ENCODE measurements at regions not wholly inside any gene's neighbourhood (a gene's known extent, or its start where the extent isn't known, plus 50 kb on each side); places are given as distances from the start of the nearest gene placed in this dataset.

DNA sequence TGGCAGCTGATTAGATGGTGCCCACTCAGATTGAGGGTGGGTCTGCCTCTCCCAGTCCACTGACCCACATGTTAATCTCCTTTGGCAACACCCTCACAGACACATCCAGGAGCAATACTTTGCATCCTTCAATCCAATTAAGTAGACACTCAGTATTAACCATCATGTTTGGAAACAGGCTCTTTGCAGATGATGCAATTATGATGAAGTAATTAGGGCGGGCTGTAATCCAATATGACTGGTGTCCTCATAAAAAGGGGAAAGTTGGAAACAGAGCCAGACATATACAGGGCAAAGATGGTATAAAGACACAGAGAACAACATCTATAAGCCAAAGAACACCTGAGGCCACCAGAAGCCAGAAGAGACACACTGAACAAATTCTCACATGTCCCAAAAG lies 658.6 kb downstream of the CCSER2 start:
- Histone ChIP-seq H3K36me3 (replicated peaks in 1 of 2; ENCODE audit: insufficient read depth in 1 of 2, low read depth in 2 of 2) (no peaks in the 10 kb centered on the region), H3K4me3 (no peak overlapping the region), H3K27ac (no peak overlapping the region), H3K27me3 (no peaks in the 10 kb centered on the region), H3K9me3 (peaks cover 0 to 3% (median 0%) of the 10 kb centered on the region in 3 donors), H3K4me1 (no peaks in the 10 kb centered on the region)
- 93 to 95% methylated on average over 1 of the region's 1 CpG for WGBS, 2 donors
- intact Hi-C loops (cut with DNase I), result no loop called here
- DNase-seq (no peak), ATAC-seq (no peak)
- TF ChIP-seq POLR2A (IDR thresholded peaks at IDR 0.05), result no peak
- TF ChIP-seq, protein P1, sequence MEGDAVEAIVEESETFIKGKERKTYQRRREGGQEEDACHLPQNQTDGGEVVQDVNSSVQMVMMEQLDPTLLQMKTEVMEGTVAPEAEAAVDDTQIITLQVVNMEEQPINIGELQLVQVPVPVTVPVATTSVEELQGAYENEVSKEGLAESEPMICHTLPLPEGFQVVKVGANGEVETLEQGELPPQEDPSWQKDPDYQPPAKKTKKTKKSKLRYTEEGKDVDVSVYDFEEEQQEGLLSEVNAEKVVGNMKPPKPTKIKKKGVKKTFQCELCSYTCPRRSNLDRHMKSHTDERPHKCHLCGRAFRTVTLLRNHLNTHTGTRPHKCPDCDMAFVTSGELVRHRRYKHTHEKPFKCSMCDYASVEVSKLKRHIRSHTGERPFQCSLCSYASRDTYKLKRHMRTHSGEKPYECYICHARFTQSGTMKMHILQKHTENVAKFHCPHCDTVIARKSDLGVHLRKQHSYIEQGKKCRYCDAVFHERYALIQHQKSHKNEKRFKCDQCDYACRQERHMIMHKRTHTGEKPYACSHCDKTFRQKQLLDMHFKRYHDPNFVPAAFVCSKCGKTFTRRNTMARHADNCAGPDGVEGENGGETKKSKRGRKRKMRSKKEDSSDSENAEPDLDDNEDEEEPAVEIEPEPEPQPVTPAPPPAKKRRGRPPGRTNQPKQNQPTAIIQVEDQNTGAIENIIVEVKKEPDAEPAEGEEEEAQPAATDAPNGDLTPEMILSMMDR (IDR thresholded peaks at IDR 0.05), result no peak

DNA sequence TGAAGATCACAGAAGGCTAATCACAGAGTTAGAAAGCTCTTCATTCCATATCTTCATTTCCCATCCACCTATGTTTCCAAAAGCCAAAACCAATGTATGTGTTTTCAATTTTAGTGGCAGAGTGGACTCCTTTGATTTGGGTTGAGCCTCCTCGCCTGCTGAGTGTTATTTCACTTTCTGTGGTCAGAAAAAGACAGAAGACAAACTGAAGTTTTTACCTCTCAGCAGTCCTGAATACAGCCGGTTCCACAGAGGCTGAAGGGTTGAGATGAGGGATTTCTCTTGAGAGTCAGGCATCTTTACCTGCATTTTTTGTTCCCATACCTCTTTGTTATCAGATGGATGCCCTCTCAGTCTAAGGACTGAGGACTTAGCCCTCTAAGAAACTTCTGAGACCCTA lies 659.6 kb downstream of the CCSER2 start:
- WGBS, 2 donors, result 71 to 79% methylated on average over 2 of the region's 2 CpGs
- no peak overlapping the region for H3K27ac ChIP-seq
- TF ChIP-seq POLR2A (IDR thresholded peaks at IDR 0.05), result no peak
- TF ChIP-seq, protein P1 (IDR thresholded peaks at IDR 0.05), result no peak
- ATAC-seq (no peak), DNase-seq (no peak)
- peaks cover 0 to 3% (median 0%) of the 10 kb centered on the region in 3 donors for H3K9me3 ChIP-seq
- H3K36me3 ChIP-seq (replicated peaks in 1 of 2; ENCODE audit: insufficient read depth in 1 of 2, low read depth in 2 of 2), result no peaks in the 10 kb centered on the region
- intact Hi-C loops (cut with DNase I), result no loop called here
- H3K4me3 ChIP-seq, result no peak overlapping the region
- no peaks in the 10 kb centered on the region for H3K27me3 ChIP-seq
- H3K4me1 ChIP-seq, result peaks cover 8% of the 10 kb centered on the region

DNA sequence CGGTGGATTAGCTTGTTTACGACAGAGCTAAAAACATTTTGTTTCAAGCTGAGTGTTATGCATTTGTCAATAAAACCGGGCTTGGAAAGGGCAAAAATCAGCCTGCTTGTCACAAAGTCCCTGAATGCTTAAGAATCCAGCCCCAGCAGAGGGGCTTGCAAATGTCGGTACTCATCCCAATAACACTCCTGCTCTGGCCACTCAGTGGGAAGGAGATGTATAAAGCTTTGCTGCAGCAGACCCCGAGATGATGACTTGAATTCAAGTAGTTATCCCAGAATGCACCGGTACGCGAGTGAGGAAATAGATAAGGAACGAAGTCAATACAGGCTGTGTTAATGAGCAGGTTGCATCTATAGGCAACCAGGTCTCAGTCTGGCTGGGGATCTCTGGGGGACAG lies 662.3 kb downstream of the CCSER2 start:
- no peak overlapping the region for H3K4me3 ChIP-seq
- H3K27ac ChIP-seq, result no peak overlapping the region
- 41 to 47% methylated on average over 9 of the region's 9 CpGs for WGBS, 2 donors
- intact Hi-C loops (cut with DNase I), result no loop called here
- H3K36me3 ChIP-seq (replicated peaks in 1 of 2; ENCODE audit: insufficient read depth in 1 of 2, low read depth in 2 of 2), result no peaks in the 10 kb centered on the region
- no peaks in the 10 kb centered on the region for H3K9me3 ChIP-seq
- ATAC-seq, result no peak
- no peaks in the 10 kb centered on the region for H3K27me3 ChIP-seq
- peaks cover 25% of the 10 kb centered on the region for H3K4me1 ChIP-seq
- TF ChIP-seq, protein P1 (IDR thresholded peaks at IDR 0.05), result no peak
- TF ChIP-seq POLR2A (IDR thresholded peaks at IDR 0.05), result no peak
- no peak for DNase-seq

DNA sequence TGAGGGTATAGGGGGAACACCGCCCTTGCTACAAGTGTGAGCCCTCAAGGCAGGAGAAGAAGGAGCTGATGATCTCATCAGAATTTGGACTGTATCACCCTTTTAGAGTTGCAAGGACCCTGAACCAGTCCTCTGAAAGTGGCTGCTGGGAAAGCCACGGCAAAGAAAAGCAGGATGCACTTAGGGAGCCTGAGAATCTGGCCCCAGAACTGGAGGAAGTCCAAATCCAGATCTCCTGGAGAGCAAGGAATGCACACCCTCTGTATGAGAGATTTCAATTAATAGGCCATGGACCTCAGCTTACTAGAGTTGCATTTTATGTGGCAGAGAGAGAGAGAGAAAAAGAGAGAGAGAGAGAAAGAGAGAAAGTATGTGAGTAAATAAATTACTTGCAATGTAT lies 662.9 kb downstream of the CCSER2 start:
- no peak for DNase-seq
- TF ChIP-seq, protein P1 (IDR thresholded peaks at IDR 0.05), result no peak
- TF ChIP-seq POLR2A (IDR thresholded peaks at IDR 0.05), result no peak
- no peaks in the 10 kb centered on the region for H3K9me3 ChIP-seq
- 60 to 77% methylated on average over 2 of the region's 2 CpGs for WGBS, 2 donors
- no peaks in the 10 kb centered on the region for H3K36me3 ChIP-seq (replicated peaks in 1 of 2; ENCODE audit: insufficient read depth in 1 of 2, low read depth in 2 of 2)
- H3K4me1 ChIP-seq, result peaks cover 25% of the 10 kb centered on the region
- no peak for ATAC-seq
- no peaks in the 10 kb centered on the region for H3K27me3 ChIP-seq
- H3K27ac ChIP-seq, result no peak overlapping the region
- intact Hi-C loops (cut with DNase I), result no loop called here
- H3K4me3 ChIP-seq, result no peak overlapping the region

DNA sequence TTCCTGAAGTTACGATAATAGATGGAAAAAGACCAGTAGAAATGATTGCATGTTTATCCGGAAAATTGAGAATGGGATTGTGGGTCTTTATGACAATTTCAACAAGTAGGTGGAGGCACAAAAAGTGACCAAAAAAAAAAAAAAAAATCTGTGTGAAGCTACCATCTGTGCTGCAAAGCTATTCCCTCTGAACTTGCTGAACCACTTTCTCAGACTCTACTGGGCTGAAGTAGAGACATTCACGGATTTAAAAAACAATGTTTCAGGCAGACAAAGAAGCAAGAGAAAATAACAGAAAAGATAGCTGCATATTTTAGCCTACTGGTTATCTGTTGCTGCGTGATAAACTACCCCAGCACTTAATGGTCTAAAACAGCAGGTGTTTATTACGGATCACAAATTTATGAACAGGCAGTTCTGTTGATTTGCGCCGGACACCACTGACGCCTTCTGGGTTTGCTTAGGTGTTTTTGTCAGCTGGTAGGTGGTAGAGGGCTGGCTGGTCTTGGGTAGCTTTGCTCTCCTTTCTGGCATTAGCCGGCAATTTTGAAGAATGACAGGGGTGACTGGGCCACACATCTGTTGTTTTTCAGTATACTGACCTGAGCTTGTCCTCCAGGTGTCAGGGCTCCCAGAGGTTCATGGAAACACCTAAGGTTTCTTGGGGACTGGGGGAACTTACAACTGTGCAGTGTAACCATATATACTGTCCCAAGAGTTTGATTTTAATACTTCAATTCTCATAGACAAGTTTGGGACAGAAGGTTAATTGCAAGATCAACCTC lies 665.1 kb downstream of the CCSER2 start:
- Histone ChIP-seq H3K36me3 (replicated peaks in 1 of 2; ENCODE audit: insufficient read depth in 1 of 2, low read depth in 2 of 2) (no peaks in the 10 kb centered on the region), H3K27ac (peak overlapping the region; percentile 77 to 89 (median 86)), H3K9me3 (no peaks in the 10 kb centered on the region), H3K4me1 (peaks cover 37% of the 10 kb centered on the region), H3K27me3 (no peaks in the 10 kb centered on the region), H3K4me3 (no peak overlapping the region)
- 33 to 47% methylated on average over 9 of the region's 9 CpGs for WGBS, 2 donors
- DNase-seq, result peak; percentile 69 to 84 (median 78)
- intact Hi-C loops (cut with DNase I), result no loop called here
- peak in 1 of 3 donors; percentile 37 for TF ChIP-seq POLR2A (IDR thresholded peaks at IDR 0.05)
- TF ChIP-seq, protein P1 (IDR thresholded peaks at IDR 0.05), result peak in 1 of 7 experiments; percentile 8
- ATAC-seq, result peak; percentile 89
